ENCODE measurements at regions not wholly inside any gene's neighbourhood (a gene's known extent, or its start where the extent isn't known, plus 50 kb on each side); places are given as distances from the start of the nearest gene placed in this dataset.

DNA sequence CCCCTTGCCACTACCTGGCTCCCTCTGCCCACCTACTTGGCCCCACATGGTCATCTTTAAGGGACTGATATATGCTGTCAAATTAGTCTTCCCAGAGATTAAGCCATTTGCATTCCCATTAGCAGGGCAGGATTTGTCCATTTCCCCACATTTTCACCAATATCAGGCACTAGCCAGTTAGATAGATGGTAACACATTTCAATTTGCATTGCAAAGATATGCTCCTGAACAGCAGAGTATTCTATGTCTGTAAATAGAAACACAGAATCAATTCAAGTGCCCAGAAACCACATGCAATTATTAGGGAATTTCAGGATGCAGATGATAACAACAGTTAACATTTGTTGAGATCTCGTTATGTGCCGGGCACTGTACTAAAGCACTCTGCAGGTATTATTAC lies 92.6 kb upstream of the IL12B start:
- no peak for DNase-seq (ENCODE audit: low spot score)

DNA sequence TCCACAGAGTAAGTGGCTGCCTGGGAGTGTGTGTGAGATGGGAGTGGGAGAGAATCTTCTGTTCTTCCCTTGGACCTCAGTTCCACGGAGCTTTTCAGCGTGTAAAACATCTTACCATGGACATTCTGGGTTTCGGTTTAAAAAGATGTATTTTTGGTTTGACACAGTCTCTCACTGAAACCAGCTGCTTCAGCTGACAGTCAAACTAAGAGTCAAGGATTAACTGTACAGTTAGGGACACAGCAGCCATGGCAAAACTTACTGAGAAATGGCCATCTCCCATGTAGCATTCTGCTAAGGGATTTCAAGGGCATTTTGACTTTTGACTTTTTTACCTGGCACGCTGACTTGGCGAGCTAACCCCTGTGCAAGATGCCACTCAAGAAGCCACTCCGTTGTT lies 93.8 kb upstream of the IL12B start:
- no peak for DNase-seq (ENCODE audit: low spot score)

DNA sequence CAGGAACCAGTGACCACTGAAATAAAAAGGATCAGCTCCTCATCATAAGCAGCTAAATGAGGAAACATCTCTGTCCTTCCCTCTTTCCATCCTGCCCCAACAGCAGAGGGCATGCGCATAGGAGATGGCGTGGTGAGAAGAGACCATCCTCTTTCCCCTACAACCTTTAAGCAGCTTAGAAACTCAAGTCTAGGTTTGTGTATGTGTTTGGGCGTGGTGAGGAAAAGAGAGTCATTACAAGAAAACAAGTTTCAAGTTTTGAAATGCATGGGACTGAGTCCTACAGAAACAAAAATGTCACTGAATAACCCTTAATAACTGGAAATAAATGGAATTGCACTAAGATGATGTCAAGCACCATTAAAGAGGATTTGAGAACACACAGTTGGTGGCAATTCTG lies 96.4 kb upstream of the IL12B start:
- no peak for DNase-seq (ENCODE audit: low spot score)

DNA sequence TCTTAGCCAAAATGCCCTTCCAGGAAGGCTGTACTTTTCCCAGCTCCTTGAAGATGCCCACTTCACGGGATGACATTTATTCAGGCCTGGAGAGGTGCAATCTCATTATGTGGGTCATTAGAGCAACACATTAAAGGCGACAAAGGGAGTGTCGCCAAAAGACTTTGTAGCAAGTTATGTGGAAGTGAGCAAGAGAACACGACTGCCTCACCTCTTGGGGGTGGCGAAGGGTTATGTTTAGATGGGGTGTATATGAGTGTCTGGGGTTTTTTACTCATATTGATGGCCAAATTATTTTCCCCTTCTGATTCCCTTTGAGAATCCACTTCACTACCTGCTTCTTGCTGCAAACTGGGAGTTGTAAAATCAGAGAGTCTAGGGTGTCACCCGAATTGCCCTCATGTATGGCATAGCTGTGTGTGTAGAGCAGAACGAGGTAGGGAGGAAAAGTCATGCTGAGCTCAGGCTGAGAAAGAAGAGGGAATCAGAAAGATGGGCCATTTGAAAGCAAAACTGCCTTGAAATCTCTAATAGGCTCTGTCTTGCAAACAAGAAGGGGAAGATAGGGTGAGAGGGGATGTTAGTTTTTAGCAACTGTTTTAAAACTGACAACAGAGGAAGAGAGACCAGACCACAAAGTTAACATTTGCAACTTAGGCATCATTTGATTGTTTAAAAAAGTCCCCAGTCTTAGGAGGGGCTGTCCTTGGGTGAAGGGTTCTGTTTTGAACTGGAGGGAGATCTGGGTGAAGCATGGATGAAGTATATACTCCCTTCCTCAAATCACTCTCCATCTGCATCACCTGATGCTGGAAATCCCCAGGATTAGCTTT lies 97.1 kb upstream of the IL12B start:
- no peak for DNase-seq (ENCODE audit: low spot score)

DNA sequence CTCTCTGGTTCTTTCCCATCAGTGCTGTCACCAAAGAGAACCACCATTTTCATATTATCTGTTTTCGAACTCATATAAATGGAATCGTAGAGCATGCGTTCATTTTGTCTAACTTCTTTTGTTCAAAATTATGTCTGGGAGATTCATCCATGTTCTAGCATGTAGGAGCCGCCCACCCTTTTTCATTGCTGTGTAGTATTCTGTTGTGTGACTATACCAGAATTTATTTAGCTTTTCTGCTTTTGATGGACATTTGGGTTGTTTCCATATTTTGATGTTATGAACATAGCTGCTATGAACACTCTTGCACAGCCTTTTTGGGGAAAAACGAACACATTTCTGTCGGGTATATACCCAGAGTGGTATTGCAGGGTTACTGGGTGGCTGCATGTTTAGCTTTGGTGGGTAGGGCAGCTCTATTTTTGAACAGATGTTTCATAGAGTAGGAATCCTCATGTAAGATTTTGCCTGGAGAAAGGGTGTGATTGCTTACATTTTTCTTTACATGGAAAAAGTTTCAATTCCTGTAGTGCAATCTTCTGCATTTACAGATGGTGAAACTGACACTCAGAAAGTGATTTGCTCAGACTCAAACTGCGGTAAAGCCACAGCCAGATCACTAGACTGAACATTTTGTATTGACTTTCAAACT lies 100.2 kb upstream of the IL12B start:
- no peak for DNase-seq (ENCODE audit: low spot score)

DNA sequence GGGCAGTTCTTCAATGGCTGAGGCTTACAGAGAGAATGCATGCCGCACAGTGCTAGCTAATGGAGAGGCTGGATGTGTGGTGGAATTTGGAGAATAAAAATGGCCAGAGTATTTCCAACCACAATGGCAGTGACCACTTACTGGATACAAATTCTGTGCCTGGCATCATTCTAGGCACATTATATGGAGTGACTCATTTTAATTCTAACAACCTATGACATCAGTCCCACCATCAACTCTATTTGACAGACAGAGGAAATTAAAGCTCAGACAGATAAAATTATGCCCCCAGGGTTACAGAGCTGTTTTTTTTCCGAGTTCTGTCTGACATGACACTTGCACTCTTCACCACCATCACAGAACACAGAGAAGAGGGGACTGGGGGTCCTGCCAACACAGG lies 105.6 kb upstream of the IL12B start:
- DNase-seq (ENCODE audit: low spot score): no peak

DNA sequence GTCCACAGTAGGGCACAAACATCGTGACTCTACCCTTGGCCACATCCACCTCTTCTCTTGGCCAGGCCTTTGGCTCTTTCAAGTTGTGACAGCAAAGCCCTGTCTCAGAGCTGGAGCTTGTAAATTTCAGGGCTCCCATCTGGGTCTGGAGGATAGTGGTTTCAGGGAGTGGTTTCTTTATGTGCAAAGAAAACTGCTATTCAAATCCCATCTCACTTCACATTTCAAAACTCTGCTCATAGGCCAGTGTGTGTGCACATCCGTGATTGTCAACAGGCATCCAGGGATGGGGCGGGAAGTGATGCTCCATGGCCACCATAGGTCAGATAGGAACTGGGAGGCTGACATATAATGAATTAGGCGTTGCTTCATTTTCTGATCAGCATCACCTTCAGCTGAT lies 107.8 kb upstream of the IL12B start:
- DNase-seq (ENCODE audit: low spot score): no peak

DNA sequence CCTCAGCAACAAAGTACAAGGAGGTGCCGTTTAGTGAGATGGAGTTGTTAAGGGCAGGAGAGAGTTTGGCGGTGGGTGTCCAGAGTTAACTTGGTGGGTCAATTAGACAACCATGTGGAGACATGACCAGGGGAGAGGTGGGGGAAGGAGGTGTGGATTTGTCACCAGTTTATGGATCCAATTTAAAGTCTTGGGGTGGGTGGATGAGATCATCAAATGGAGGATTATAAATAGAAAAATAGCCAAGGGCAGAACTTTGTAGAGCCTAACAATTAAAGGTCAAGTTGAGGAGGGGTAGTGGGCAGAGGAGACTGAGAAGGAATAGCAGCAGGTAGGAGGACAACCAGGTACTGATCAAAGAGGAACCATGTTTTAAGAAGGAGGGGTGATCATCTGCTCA lies 108.7 kb upstream of the IL12B start:
- DNase-seq (ENCODE audit: low spot score): no peak

DNA sequence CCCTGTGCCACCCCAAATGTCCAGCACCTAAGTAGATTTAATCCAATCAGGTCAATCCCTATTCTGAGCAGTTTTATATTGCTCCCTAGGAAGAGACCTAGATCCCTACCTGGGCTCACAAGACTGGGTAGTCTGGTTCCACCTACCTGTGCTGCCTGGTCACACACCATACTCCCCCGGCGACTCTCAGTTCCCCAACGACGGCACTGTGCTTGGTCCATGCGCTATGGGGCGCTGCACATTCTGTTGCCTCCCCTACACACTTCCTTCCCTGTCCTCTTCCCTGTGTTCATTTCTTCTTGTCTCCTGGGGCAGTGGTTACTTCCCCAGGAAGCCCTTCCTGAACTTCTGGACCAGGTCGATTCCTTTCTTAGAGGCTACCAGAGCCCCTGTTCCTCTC lies 109.9 kb upstream of the IL12B start:
- DNase-seq (ENCODE audit: low spot score): no peak

DNA sequence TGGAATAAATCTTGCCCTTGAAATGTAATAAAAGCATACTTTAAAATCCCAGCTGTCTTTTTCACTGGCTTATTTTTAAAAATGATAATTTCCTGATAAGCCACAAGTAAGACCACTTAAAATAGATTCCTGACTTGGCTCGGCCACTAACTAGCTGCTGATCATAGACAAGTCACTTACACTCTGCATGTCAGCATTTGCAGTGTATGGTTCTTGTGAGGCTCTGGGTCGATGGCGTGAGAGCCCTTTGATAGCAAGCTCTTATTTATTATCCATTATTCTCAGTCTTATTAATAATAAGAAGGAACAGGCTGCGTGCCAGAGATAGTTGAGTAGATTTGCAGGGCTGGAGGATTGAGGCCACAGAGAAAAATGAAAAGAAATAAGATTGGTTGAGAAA lies 110.7 kb upstream of the IL12B start:
- no peak for DNase-seq (ENCODE audit: low spot score)

DNA sequence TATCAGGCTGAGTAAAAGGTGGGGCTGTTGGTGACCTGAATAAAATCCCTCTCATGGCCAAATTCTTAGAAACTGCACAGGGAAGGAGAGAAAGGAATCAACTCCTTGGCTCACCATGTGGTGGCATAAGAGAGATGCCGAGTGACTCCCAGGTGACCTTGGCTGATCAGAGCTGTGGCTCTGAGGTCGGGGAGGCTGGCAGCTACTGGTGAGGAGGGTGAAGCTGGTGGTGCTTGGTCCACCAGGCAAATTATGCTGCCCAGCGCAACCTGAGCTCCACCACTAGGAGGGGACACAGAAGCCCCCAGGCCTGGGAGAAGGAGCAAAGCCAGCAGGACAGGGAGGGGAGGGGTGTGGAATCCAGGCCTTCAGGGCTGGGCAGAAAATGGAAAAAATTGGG lies 111.2 kb upstream of the IL12B start:
- no peak for DNase-seq (ENCODE audit: low spot score)

DNA sequence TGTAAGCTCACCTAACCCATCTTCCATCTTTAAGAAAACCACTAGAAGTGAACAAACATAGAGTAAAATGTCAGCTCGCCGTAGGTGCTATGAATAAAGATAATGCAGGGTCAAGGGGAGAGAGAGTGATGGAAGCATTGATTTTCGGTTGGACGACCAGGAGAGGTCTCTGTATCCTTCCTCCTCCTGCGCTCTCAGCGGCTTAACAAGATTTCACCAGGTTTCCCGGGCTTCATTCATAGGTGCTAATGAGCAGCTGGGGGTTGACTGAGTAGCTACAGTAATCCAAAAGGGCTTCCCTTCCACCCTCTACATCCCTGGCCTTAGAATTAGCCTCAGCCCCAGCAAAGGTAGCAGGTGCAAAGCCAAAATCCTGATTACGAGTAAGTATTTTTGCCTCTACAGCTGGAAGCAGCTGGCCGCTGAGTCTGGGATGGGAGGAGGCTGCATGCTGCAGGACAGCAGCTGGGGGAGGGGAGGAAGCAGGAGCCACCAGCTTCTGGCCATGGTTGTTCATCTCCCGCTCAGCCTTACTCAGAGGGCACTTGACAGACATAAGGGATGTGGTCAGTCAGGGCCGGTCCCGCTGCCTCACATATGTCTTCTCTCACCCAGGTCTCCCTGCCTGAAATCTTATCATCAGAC lies 112.0 kb upstream of the IL12B start:
- DNase-seq (ENCODE audit: low spot score): peak; percentile 24

DNA sequence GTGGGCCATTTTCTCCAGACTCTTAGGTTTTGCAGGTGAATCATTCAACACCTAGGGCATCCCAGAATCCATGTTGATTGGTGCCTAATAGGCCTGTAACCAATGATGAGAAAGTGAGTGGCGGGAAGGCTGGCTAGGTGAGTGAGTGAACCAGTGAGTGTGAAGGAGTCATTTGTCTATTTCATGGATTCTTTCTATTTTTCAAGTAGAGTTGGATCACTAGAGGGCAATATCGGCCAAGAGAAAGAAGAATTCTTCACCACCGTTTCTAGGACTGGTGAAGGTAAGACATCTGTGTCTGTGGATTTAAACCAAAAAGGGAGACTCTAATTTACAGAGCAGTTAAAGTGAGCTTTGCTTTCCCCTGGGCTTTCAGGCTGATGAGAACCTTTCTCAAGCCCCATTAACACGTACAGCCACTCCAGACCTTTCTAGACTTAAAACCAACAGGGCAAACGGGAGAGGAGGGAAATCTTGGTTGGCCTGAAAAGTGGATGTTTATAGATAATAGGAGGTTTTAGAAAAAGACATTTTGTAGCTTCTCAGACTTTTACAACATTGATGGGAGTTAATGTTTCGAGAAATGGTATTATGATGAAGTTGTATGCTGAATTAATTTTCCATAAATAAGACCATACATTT lies 114.3 kb upstream of the IL12B start:
- peak; percentile 36 for DNase-seq (ENCODE audit: low spot score)

DNA sequence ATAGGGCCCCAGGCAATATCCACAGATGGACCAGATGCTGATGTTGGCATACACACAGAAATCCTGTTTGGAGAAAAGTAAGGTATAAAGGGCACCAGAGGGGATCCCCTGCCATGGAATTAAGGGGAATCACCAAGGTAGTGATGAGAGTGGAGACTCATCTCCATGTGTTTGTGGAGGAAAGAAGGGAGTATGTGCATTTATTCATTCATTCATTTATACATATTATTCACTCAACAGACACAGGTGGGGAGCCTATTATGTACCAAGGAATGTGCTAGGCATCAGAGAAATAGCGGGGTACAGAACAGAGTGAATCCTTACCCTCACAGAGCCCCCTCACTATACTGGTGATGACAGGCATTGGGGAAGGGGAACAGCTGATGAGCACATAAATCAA lies 116.8 kb upstream of the IL12B start:
- DNase-seq (ENCODE audit: low spot score): no peak

DNA sequence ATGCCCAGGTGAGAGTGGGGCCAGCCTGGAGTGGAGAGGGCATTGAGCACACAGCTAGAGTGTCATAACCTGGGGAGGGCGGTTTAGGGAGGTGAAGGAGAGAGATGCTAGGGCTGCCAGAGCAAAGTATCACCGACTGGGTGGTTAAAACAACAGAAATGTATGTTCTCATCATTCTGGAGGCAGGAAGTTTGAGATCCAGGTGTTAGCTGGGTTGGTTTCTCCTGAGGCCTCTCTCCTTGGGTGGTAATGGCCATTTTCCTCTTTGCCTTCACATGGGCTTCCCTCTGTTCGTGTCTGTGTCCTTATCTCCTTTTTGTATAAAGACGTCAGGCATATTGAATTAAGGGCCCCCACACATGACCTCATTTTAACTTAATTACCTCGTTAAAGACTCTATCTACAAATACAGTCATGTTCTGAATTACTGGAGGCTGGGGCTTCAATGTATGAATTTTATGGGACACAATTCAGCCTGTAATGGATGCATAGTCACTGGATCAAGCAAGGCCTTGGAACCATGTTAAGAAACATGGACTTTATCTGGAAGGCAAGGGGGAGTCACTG lies 118.6 kb upstream of the IL12B start:
- DNase-seq (ENCODE audit: low spot score): no peak

DNA sequence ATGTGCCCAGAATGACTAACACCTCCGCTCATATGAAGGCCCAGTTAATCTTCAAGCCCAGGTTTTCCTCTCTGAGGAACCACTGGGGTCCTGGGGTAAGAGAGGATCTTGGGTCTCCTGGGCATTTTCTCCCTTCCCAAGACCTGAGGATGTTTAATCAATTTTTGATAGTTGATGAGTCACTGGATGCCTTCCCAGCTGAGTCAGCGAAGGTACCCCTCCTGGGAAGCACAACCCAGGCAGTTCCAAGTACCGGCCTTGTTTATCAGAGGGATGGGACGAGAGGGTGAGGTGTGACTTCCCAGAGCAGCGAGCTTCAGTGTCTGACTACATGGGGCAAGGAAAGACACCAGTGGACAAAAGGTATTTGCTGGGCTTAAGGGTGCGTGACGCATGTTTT lies 119.6 kb upstream of the IL12B start:
- DNase-seq (ENCODE audit: low spot score): no peak

DNA sequence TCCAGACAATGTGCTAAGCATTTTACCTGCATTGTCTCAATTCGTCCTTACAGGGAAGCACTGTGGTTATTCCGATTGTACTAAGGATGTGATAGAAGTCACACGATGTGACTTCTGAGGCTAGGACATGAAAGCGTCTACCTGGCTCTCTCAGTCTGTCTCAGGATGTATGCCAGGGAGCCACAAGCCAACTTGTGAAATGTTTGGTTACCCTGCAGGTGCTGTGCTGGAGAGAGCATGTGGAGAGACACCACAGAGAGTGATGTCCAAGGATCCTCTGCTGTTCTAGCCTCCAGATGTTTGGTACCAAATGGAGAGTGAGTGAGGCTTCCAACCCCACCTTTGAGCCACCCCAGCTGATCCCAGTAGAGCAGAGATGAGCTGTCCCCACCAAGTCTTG lies 120.1 kb upstream of the IL12B start:
- no peak for DNase-seq (ENCODE audit: low spot score)

DNA sequence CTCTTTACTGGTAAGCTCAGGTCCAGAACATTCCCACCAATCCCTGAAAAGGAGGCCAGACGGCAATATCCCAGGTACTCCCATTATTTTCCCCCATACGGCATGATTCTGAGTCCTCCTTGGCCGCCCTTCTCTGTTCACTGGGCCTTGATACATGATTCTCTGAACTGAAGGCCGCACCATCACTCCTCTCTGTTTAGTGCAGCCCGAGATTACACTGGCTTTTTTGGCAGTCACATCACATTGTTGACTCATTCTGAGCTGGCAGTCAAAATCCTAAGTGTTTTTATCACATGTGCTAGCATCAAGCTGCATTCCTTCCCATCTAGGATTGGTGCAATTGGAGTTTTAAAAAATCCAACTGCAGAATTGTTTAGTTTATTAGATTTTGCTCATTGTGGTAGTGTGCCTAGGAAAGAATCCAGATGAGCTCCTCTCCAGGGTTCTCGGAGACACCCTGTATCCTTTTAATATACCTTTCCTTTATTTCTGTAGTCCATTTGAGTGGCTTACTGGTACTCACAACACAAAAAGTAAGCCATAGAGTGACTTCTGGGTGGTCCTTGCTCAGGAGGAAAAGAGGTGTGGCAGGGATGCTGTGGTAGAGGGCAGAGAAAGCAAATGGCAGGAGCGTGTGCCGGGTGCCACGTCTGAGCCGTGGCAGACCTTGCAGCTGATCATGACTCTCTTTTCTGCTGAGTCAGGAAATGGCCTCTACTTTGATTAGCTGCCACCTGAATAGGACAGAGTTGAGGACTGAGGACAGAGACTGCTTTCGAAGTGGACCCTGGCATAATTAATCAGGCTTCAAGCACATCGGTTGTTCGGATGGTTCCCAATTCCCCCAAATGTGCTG lies 121.1 kb upstream of the IL12B start:
- DNase-seq (ENCODE audit: low spot score): peak; percentile 82

DNA sequence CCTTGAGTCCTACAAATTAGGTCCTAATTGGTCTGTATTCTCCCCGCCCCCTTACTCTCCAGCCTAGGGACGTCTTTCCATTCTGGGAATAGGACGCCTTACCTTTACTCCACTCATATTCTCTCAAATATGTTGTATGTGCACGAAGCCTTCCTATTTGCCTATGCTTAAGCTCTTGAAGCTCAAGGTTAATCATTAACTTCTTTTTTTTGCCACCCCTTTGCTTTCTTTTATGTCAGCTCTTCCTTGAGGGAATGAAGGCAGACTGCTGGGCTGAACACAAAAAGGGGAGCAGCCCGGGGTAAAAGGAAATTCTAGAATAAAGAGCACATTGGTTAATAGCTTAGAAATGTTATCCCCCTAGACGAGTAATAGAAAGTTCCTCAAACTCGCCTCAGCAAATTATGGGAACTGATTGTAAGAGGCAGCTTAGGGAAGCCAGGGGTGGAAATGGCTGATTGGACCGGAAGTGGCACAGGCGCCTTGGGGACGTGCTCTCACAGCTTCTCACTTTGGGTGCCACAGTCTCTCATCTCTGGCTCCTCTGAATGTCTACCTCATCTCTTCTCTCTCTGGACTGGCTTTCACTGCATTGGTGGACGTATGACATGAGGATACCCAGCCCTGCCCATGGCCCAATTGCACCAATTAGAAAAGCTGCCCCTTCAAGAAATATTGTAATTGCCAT lies 122.3 kb upstream of the IL12B start:
- no peak for DNase-seq (ENCODE audit: low spot score)

DNA sequence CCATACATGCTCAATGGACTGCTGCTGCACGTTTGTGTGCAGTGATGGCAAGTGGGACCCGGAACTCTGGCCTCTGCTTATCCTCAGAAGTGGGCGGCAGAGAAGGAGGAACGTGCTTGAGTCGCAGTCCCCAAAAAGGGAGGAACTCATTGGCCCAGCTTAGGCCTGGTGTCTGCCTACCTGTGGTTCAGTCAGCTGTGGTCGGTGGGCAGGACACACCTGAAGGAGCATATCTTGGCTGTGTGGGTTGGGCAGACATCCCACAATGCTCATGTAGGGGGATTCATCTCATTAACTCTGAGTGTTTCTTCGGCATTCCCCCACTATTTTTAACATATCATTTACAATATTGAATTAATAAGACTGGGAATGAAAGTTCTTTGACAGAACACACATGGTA lies 122.9 kb upstream of the IL12B start:
- no peak for DNase-seq (ENCODE audit: low spot score)

DNA sequence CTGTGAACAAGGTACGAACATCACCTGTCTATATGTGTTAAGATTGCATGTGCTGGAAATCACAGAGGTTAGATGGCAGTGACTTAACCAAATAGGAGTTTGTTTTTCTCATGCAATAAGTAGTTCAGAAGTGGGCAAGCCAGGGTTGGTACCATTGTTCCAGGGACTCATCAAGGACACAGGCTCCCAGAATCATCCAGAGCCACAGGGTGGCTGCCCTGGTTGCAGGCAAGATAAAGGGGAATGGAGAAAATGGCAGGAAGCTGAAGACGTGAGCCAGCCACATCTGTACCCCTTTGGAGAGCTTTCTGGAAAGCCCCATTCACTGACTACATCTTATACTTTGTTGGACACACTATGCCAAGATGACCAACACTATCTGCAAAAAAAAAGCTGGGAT lies 126.0 kb upstream of the IL12B start:
- DNase-seq (ENCODE audit: low spot score): no peak

All from AG08396 (cell line).